Effector CD8-positive, alpha-beta T cell (primary cell): ENCODE measurements at regions not wholly inside any gene's neighbourhood (a gene's known extent, or its start where the extent isn't known, plus 50 kb on each side); places are given as distances from the start of the nearest gene placed in this dataset.
"Not testable (repeated sequence)": the region's sequence is repeated elsewhere in the genome, so short reads cannot be mapped to it uniquely, and the experiment has no call there.

Experiments used
- DNase-seq: peaks from one replicate; lab custom pipeline; 2025; lab: John Stamatoyannopoulos, UW

DNA sequence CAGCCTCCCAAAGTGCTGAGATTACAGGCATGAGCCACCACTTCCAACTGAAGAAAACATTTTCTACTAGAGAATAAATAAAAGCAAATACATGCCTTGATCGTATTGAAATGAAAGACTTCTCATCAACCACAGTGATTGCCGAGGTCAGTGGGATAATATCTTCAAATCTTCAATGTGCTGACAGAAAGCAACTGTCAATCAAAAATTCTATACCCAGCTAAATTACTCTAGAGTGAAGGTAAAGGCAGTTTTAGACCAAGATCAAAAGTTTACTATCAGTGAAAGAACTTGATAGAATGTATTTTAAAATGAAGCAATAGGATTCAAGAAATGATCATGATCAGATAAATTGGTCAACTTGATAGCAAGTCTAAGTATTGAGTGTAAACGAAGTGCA lies 130.6 kb downstream of the BRD1 start:
- no peak for DNase-seq

DNA sequence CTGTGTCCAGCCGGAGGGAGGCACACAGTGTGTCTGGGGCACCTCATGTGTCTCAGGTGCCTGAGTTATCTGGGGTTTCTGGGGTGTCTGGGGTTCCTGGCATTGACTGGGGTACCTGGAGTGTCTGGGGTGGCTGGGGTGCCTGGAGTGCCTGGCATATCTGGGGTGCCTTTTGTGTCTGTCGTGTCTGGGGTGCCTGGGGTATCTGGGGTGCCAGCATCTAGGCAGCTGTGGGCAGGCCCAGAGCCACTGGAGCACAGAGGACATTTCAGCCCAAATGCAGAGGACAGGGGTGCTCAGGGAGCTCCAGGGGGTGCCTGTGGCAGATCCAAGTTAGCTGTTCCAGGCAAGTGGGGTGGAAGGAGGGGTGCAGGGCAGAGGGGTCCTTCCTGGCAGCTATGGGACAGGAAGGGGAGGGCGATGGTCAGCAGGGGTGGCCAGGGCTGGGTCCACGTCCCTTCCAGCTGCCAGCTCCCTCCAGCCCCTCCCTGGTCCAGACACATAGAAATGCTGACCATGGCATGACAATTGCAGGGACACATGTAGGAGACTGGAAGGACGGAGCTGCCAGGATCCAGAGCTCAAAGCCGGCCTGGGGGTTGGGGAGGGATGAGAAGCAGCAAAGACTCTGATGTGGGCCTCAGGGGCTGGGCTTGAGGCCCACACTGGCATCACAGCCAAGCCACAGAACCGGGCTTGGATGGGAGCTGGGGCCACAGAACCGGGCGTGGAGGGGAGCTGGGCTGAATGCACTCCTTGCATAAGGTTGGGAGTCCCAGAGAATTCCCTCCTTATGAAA lies 133.0 kb downstream of the BRD1 start:
- DNase-seq = no peak

DNA sequence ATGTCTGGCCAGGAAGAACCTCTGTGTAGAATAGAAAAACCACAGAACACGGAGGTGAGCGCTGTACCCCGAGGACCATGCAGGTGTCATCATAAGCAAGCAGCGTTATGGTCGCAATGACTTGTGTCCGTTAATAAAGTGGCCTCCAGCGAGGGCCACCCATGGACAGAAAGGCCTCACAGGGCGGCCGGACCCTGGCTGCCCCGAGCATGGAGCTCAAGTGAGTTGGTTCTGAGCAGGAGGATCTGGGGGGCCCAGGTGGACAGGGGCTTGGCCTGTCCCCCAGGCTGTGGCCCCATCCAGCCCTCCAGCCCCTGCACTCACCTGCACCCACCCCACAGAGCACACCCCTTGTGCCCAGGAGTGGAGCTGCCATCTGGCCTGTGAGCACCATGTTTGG lies 133.8 kb downstream of the BRD1 start:
- no peak for DNase-seq

DNA sequence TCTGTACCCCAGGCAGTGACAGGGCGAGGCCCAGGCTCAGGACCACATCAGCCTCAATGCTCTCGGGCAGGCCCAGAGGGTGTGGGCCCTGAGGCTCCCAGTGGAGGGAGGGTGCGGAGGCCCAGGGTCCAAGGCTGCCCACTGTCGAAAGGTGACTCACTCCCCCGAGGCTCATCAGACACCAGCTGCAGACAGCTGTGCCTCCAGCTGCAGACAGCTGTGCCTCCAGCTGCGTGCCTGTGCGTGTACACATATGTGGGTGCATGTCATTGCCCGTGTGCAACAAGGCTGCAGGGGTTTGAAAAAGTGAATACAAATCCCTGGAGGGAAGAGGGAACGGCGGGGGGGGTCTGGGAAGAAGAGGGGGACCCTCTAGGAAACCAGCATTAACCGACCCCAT lies 134.3 kb downstream of the BRD1 start:
- DNase-seq = no peak

DNA sequence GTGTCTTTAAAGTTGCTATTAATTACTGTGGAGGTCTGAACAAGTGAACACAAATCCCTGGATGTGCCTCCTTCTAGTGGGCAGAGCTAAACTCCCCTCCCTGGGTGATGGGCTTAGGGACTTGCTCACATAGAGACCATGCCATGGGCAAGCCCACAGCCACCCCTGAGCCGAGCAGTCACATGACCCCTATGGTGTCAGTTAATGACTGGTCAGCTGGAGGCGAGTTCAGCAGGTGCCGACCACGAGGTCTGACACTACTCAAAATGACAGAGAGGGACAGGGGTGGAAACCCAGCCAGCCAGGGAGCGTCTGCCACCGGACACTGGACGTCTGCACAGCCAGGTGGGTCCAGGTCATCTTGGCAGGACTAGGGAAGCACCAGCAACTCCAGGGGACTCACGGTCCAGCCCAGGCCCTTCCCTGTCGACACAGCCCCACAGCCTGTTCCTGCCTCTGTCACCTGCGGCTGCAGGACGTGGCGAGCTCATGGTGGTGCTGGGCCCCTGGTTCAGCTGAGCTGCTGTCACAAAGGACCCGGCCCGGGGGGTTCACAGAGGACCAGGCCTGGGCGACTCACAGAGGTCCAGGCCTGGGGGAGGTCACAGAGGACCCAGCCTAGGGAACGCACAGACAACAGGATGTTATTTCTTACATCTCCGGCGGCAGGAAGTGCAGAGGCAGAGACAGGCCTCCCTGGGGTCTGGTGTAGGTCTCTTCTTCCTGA lies 135.0 kb downstream of the BRD1 start:
- no peak for DNase-seq

DNA sequence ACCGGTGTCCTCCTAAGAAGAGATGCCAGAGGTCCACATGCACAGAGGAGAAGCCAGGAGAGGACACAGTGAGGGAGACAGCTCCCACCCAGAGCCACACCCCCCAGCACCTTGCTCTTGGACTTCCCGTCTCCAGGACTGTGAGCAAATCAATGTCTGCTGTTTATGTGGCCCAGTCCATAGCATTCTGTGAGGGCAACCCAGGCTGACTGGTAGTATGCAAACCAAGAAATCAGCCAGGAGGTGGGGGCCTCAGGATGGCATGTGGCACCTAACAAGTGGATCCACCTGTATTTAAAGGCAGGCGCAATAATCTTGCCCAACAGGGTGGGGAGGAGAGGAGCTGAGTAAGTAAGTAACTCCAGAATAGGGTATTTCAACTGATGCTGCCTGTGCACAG lies 136.4 kb downstream of the BRD1 start:
- no peak for DNase-seq

DNA sequence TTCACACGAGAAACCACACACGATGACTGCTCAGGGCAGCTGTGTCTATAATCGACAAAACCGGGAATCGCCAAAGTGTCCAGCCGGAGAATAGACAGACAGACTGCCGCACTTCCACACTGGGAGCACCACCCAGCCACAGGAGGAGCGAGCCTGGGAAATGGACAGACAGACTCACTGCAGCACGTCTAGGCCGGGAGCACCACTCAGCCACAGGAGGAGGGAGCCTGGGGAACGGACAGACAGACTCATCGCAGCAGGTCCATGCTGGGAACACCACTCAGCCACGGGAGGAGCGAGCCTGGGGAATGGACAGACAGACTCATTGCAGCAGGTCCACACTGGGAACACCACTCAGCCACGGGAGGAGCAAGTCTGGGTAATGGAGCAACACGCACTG lies 137.2 kb downstream of the BRD1 start:
- DNase-seq = no peak

DNA sequence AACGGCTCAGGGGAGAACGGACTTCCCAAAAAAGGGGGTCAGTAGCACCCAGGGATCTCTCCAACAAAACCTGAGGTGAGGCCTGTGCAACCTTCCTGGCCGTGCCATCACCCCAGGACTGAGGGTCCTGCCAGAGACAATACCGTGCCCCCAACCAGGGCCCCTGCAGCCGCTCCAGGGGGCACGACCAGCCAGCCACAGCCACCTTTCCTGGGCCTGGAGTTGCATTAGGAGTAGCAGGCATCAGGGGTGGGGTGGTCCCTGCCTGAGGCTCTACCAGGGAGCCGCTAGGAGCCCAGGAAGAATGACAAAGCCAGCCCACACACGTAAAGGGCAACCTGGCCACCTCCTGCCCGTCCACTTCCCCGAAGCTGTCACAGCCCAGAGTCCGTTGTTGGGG lies 137.8 kb downstream of the BRD1 start:
- DNase-seq = no peak

DNA sequence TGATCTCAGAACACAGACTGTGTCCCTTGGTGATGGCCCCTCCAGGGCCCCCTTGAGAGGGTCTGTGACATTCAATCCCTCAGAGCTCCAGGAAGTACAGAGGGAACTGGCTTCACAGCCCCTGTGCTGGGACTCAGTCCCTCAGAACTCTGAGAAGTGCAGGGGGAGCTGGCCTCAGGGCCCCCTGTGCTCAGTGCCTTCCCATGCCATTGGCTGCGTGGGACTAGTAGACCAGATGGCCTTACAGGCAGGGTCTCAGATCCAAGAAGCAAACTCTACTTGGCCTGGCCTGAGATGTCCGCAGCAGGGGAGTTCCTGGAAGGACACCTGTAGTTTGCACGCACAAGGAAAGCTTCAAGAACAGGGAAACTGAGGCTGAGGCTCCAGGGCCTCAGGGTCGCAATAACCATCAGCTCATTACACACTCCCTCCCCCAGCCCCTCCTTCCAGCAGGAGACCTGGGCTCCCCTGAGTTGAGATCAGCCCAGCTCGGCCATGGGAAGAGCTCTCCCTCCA lies 138.4 kb downstream of the BRD1 start:
- DNase-seq = no peak

DNA sequence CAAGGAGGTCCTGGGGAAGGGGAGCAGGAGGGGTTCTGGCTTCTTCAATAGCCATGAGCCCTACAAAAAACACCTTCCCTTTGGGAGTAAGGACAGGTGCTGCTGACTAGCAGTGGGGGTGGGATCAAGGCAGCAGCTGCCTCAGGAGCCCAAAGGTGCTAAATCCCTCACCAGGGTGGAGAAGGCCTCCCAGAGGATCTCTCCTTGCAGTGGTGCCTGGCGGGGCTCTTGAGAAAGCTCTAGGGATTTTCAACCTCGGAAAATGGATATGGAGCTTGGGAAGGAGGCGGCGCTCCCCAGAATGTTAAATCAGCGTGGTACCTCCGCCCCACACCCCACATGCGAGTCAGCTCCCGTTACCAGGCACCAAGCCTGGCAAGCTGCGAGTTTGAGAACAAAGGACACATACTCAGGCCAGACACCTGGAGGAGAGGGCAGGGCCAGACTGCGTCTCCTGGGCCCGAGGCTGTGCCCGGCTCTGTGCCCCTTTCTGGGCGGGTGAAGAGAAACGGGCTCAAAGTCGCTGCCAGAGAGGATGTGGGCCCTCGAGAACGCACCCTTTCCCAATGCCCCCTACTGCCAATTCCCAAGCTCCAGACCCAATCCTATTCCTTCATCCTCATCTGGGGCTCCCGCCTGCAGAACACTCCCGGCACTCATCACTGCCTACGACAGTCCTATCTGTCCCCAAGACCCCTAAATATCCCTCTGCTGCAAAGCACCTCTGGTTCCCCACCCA lies 139.0 kb downstream of the BRD1 start:
- DNase-seq = no peak

DNA sequence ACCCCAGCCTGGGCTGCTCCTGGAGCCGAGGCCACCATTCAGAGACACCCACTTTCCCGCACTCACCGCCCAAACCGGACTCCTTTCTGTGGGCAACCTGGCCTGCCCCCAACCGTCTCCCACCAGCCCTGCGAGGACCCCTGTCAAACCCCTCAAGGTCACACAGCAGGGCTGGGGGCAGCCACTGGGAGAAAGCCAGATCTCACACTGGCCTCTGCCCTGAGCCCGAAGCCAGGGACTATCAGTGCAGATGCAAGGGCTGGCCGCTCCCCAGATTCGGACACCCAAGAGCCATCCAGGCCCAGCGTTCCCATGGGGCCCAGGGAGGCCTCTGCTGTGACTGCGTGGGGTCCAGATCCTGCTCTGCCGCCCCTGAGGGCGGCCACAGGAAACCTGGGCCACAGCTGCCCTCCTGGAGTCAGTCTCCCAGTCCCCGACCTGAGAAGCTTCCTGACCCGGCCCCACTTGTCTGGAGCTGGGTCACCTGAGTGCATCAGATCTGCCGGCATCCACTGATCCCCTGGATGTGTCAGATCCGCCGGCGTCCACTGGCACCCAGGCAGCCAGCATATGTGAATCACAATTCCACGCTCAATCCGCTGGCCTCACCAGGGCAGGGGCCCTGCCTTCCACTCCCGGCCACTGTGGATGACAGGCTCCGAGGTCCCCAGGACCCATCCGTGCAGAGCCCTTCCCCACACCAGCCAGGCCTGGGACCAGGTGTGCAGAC lies 139.7 kb downstream of the BRD1 start:
- DNase-seq = no peak

DNA sequence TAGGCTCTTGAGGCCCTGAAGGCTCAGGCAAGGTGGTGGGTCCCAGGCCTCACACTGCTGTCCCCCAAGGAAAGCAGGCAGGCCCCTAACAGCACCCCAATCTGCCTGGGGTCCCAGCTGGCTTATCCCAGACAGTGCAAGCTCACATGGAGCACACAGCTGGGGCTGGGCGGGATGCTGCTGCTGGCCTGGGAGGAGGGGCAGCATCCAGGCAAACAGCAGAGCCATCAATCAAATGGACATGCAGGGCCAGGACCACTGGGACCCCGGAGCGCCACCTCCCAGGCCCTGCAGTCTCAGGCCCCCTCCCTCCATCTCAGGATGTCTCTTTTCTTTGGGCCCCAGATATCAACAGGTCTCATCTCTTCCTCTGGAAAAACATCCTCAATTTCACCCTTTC lies 140.3 kb downstream of the BRD1 start:
- no peak for DNase-seq

DNA sequence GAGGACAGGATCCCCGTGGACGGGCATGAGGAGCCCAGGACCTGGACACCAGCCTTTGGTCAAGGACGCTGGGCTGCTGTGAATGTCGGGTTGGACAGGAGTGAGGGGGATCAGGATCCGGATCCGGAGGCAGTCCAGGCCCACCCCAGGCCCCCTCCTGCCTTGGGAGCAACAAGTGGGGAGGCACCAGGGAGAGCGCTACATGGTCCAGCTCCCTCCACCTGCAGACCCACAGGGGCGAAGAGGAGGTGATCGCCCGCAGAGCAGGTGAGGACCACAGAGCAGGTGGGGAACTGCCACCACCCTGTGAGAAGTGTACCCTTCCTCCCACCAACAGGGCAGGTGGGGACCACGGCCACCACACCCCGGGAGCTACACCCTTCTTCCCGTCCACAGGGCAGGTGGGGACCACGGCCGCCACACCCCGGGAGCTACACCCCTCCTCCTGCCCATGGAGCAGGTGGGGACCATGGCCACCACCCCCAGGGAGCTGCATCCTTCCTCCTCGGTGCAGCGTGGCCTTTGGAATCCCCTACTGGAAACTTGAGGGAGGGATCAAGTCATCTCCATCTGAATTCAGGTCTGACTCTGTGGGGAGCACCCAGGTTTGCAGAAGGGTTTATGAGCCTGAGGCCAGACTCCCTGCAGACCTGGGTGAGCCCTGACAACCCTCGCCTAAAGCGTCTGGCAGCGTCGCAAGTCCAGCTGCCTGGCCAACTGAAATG lies 141.0 kb downstream of the BRD1 start:
- no peak for DNase-seq

DNA sequence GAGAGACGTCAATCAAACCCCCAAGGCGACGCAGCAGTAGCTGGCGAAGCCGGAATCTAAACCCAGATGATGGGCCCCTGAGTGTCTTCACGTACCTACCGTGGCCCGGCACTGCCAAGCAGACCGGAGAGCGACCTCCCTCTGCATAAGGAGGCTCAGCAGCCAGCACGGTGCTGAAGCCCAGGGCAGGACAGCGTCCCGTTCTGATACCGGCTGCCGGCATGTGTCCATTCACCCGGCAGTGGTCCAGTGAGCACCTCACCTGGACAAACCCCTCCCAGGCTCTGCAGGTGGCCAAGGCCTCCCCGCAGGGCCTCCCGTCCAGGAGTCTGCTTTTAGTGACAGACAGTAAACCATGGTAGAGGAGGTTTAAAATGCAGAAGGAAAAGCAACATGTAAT lies 142.0 kb downstream of the BRD1 start:
- DNase-seq = no peak

DNA sequence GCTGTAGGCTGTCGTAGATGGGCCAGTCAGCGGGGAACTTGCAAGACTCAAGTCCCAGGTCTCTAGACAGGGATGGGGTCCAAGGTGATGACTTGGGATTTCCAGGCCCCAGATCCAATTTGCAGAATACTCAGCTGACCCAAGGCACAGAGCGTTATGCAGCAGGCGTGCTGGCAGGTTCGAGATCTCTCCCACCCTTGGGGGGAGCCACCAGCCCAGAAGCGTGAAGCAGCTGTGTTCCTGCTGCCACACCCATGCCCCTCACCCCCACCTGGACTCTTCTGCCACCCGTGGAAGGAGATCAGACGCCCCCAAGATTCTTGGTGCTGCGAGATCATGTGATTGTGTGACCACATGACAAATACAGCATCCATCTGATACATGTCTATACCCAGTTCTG lies 142.6 kb downstream of the BRD1 start:
- DNase-seq = no peak

DNA sequence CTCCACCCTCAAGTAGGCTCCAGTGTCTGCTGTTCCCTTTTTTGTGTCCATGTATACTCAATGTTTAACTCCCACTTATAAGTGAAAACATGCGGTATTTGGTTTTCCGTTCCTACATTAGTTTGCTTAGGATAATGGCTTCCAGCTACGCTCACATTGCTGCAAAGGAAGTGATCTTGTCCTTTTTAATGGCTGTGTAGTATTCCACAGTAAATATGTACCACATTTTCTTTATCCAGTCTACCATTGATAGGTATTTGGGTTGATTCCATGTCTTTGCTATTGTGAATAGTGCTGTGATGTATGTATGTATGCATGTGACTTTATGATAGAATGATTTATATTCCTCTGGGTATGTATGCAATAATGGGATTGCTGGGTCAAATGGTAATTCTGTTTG lies 144.6 kb downstream of the BRD1 start:
- no peak for DNase-seq

DNA sequence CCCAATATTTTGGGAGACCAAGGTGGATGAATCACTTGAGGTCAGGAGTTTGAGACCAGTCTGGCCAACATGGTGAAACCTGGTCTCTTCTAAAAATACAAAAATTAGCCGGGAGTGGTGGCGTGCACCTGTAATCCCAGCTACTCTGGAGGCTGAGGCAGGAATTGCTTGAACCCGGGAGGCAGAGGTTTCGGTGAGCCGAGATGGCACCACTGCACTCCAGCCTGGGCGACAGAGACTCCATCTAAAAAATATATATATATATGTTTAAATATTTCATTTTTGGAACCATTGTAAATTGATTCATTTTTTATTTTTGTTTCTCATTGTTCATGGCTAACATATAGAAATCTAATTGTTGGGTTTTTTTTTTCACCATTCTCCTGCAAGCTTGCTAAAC lies 146.9 kb downstream of the BRD1 start:
- not testable (repeated sequence) for DNase-seq

DNA sequence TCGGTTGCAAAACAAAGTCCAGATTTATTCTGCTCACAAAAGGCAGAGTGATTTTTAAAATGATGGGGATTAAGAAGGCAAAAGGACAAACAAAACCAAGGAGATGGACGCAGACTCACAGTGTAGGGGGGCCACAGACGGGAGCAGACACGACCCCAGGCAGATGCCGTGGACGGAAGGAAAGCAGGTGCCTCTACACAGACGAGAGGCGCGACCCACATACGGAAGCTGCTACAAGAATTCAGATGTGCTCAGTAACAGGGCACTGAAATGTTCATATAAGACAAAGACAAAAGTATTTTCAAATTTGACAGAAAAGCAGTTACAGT lies 148.9 kb downstream of the BRD1 start:
- DNase-seq = no peak

DNA sequence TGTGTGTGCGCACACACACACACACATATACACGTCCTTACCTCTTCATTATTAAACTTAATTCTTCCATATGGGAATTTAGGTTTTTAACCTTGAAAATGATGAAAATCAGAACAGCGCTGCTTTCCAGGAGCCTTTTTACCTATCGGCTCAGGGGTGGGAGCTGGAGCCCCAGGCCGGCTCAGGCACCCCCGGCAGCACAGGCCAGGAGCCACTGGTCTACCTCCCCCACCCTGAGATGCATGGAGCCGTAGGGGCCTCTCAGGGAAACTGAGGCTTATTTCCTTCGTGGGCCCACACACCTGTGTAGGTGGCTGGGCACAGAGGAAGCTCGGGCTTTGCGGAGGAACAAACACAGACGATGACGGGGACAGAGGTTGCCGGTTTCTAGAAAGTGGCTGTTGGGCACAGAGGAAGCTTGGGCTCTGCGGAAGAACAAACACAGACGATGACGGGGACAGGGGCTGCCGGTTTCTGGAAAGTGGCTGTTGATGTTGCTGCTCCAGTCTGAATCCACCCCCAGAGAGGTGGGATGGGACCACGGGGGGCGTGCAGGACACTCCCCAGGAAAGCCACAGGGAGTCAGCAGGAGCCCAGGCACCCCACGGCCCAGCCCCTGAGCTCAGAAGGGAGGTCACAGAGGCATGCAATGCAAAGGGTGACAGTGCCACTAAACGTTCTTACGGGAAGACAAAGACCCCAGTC lies 149.4 kb downstream of the BRD1 start:
- no peak for DNase-seq

DNA sequence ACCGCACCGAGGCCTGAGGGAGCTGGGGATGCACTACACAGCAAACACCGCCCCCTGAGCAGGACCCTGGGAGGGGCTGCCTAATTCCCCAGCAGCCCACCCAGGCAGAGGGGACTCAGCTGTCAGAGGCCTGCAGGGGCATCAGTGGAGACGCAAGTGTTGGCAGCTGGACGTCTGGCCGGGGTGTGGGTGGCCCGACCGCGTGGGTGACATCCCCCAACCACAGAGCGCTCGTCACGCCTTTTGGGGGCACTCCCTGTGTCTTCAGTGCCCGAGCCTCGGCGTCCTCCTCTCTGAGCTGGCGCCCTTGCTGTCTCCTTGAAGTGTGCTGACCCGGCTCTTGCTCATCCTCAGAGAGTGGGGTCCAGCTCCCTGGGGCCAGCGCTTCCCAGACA lies 150.2 kb downstream of the BRD1 start:
- no peak for DNase-seq
